HG02623 (cell line): ENCODE measurements at regions not wholly inside any gene's neighbourhood (a gene's known extent, or its start where the extent isn't known, plus 50 kb on each side); places are given as distances from the start of the nearest gene placed in this dataset.

Experiments used
- ATAC-seq: cut with Tn5 transposase; IDR thresholded peaks from one replicate; pipeline ENCODE4 v1.9.1; 2021; ENCODE audit warnings: moderate library complexity; ENCODE audit not compliant: unreplicated experiment

- no peak for ATAC-seq
Observed at GRCh38 chr11:80144897-80145594, 704.2 kb upstream of the TENM4 start.

- no peak for ATAC-seq
Observed at GRCh38 chr11:80136991-80137390, 696.2 kb upstream of the TENM4 start.

GRCh38 chr11:80129396-80129795, 688.6 kb upstream of the TENM4 start:
- ATAC-seq, result no peak

GRCh38 chr11:80122211-80122610, 681.4 kb upstream of the TENM4 start:
- no peak for ATAC-seq

DNA sequence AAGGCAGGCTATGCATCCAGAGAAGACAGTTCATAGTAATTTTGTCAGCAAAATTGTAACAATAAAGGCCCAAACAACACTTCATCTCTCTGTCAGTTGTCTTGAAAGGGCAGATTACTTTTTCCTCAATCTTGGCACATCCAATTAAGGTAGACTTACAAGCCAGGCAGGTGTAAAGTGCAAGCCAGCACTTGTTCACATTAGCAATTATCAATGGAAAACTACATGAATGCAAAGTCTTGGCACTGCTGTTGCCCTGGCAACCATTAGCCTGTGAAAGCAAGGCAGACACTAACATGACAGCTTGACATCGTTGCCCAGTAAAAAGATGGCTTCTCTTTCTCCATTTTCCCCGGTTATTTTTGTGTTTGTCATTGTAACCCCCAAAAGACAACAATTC, 677.2 kb upstream of the TENM4 start:
- no peak for ATAC-seq

GRCh38 chr11:80116796-80117195, 676.0 kb upstream of the TENM4 start:
- ATAC-seq, result no peak

DNA sequence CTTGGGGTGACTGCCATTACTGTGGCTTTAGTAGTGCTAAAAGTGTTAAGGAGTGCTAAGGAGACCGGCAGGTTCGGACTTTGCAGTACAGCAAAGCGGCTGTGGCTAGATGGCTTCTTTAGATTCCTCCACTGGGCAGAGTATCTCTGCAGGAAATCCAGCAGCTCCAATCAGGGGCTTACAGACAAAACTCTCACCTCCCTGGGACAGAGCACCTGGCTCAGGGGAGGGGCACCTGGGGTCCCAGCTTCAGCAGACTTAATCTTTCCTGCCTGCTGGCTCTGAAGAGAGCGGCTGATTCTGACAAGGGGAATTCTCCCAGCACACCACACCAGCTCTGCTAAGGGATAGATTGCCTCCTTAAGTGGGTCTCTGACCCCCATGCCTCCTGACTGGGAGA, 668.8 kb upstream of the TENM4 start:
- no peak for ATAC-seq

GRCh38 chr11:80109031-80109430, 668.2 kb upstream of the TENM4 start:
- no peak for ATAC-seq

- no peak for ATAC-seq
Observed at GRCh38 chr11:80107415-80107814, 666.6 kb upstream of the TENM4 start.

DNA sequence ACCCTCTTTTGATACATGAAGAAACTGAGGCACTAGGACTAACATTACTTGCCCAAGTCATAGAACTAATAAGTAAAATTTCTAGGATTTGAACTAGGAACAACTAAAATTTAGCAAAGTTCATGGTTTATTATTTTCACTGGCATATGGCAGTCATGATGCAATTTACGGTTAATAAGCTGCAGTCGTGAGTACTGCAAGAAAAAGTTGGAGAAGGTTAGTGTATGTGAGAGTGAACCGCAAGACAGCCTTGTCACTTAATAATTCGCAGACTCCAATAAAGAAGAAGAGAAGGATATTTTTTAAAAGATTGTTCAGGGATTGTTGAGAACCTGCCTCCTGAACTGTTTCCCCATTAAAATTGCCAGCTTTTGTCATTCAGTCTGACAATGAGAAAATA, 663.4 kb upstream of the TENM4 start:
- no peak for ATAC-seq

GRCh38 chr11:80103142-80103859, 662.5 kb upstream of the TENM4 start:
- no peak for ATAC-seq

- ATAC-seq, result no peak
Observed at GRCh38 chr11:80097146-80097545, 656.3 kb upstream of the TENM4 start.

DNA sequence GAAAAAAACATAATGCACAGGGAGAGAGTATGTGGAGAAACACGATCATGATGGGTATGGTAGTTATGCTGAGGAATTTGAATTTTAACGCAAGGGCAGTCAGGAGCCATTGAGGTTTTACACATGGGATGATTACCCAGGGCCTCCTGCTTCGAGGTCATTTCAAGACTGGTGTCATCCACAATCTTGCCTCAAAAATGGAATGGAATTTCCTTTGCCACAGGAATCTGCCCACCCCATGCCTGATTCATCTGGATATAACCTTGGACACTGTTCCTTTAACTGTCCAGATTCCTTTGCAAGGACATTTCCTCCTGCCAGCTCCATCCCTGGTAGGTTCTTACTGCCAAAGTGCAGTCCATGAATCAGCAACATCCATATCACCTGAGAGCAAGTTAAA, 655.9 kb upstream of the TENM4 start:
- ATAC-seq, result no peak

DNA sequence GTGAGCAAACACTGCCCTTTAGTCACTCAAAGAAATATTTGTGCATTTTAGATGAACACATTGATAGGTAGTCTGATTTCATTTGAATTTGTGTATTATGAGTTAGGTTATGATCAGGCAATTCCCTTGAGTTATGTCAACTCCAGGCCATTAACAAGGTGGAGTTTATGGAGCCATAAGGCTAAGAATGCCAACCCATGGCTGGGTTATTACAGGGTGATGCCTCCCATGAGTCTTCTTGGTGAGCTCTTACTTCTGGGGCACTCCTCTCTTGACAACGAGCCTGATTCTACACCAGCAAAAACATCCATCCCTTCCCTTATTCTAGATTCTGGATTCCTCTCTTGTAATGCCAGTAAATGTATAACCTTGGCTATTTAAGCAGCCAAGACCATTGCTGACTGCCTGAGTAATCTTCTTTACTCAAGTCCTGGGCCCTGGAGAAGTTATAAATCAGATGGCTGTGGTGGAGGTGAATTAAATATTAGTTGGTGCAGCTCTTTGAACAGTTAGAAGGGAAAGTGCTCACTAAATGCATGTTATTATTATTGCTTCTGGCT, 645.7 kb upstream of the TENM4 start:
- no peak for ATAC-seq

GRCh38 chr11:80085563-80085962, 644.7 kb upstream of the TENM4 start:
- ATAC-seq, result no peak

DNA sequence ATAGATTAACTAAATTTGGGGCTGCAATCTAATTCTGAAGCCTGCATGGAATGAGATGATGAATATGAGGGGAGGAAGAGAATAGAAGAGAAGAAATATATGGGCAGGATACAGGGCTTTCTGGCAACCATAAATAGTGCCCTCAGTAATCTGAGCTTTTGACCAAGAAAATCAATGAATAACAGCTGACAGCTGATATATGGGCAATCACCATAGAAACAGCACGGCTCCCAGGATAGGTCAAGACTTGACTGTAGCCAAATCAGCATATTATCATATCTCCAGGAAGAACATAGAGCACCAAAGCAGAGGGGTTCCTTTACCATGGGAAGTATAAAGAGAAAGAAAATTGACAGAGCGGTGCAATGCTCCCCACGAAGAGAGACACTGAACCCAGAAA, 643.8 kb upstream of the TENM4 start:
- no peak for ATAC-seq

GRCh38 chr11:80083531-80083951, 642.7 kb upstream of the TENM4 start:
- no peak for ATAC-seq

- no peak for ATAC-seq
Observed at GRCh38 chr11:80082406-80082805, 641.6 kb upstream of the TENM4 start.

- ATAC-seq, result no peak
Observed at GRCh38 chr11:80077113-80077512, 636.3 kb upstream of the TENM4 start.

GRCh38 chr11:80074837-80075236, 634.0 kb upstream of the TENM4 start:
- ATAC-seq, result no peak

GRCh38 chr11:80066291-80066690, 625.5 kb upstream of the TENM4 start:
- ATAC-seq, result no peak

DNA sequence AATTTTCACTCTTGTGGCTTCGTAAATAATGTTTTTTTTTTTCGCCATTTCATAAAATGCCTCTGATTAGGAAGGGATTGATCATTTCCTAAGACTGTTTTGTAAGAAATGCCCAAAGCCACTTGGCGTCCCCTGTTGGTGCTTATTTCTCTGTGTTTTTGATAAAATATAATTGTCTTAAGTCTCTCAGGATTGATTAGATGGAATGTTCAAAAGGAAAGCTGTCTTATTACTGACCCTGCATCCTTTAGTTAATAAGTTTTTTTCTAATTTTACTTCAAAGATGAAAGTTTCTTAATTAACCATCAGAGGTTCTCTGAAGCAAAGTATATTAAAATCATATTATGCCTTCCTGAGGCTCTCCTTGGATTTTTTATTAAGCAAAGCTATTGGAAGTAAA, 624.3 kb upstream of the TENM4 start:
- no peak for ATAC-seq
